ENCODE measurements at regions not wholly inside any gene's neighbourhood (a gene's known extent, or its start where the extent isn't known, plus 50 kb on each side); places are given as distances from the start of the nearest gene placed in this dataset.

DNA sequence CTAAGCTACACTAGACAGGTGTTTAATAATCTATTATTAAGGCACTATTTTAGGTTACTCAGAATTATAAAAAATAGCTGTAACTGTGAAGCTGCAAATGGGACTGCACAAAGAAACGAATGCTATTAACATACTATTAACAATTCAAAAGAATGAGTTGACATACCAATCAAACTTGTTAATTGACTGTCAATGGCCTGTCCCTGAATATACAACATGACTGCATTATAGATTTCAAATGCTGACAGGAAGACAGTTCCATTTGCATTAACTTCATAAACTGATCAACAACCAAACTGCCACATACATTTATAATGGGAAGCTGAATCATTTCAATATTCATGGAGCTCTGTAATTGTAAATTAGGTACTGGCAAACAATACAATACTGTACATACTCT lies 169.0 kb upstream of the NANOGP8 start:
- TF ChIP-seq GATA2 (IDR thresholded peaks at IDR 0.05; ENCODE audit: low read depth, low read length) (no peak), GATA3 (IDR thresholded peaks at IDR 0.05; ENCODE audit: low read depth, low read length) (no peak)

Measured in SH-SY5Y (cell line).